GM18517 (cell line): ENCODE measurements at regions not wholly inside any gene's neighbourhood (a gene's known extent, or its start where the extent isn't known, plus 50 kb on each side); places are given as distances from the start of the nearest gene placed in this dataset.

Experiments used
- ATAC-seq: cut with Tn5 transposase; IDR thresholded peaks from one replicate; pipeline ENCODE4 v1.9.1; 2021; ENCODE audit warnings: mild to moderate bottlenecking, moderate library complexity; ENCODE audit not compliant: unreplicated experiment

GRCh38 chr6:114403858-114404257 lies 61.0 kb upstream of the HS3ST5 start:
- ATAC-seq = no peak

GRCh38 chr6:114398481-114398880 lies 55.7 kb upstream of the HS3ST5 start:
- no peak for ATAC-seq
